GM12801 (cell line): ENCODE measurements at regions not wholly inside any gene's neighbourhood (a gene's known extent, or its start where the extent isn't known, plus 50 kb on each side); places are given as distances from the start of the nearest gene placed in this dataset.

Experiments
- CTCF ChIP-seq: IDR thresholded peaks from one replicate; pipeline ENCODE4 v1.5.1; 2011; ENCODE audit warnings: control low read depth; ENCODE audit not compliant: insufficient read length; ENCODE audit errors: extremely low read depth

- no peak for TF ChIP-seq CTCF
These were observed 96.5 kb upstream of the BEND4 start for GRCh38 chr4:42248972-42249371.

- TF ChIP-seq CTCF = no peak
These were observed 99.9 kb upstream of the BEND4 start for GRCh38 chr4:42252315-42252714.

- no peak for TF ChIP-seq CTCF
These were observed 110.4 kb upstream of the BEND4 start for GRCh38 chr4:42262701-42263490.

GRCh38 chr4:42265782-42266602, 113.5 kb upstream of the BEND4 start:
- TF ChIP-seq CTCF = no peak

DNA sequence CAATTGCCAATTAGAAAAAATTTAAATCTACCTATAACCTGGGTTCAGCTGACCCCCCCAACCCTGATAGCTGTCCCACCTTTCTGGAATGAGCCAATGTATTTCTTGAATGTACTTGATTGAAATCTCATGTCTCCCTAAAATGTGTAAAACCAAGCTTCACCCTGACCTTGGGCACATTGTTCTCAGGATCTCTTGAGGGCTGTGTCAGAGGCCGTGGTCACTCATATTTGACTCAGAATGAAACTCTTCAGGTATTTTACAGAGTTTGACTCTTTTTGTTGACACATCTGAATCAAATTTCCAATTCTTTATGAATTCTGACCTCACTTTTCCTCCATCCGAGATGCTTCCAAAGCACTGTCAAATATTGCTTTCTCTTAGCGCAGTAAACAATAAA, 115.3 kb upstream of the BEND4 start:
- no peak for TF ChIP-seq CTCF

- no peak for TF ChIP-seq CTCF
These were observed 116.4 kb upstream of the BEND4 start for GRCh38 chr4:42268824-42269223.

GRCh38 chr4:42271096-42271495, 118.6 kb upstream of the BEND4 start:
- no peak for TF ChIP-seq CTCF
